ENCODE measurements at regions not wholly inside any gene's neighbourhood (a gene's known extent, or its start where the extent isn't known, plus 50 kb on each side); places are given as distances from the start of the nearest gene placed in this dataset.
"Not testable (repeated sequence)": the region's sequence is repeated elsewhere in the genome, so short reads cannot be mapped to it uniquely, and the experiment has no call there.

DNA sequence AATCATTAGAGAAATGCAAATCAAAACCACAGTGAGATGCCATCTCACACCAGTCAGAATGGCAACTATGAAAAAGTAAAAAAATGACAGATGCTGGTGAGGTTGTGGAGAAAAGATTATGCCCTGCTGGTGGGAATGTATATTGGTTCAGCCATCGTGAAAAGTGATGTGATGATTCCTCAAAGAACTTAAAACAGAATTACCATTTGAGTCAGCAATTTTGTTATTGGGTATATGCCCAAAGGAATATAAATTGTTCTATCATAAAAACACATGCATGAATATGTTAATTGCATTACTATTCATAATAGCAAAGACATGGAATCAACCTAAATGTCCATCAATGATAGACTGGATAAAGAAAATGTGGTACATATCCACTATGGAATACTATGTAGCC is 115.1 kb upstream of the OR4E1 start:
- DNase-seq = not testable (repeated sequence)

DNA sequence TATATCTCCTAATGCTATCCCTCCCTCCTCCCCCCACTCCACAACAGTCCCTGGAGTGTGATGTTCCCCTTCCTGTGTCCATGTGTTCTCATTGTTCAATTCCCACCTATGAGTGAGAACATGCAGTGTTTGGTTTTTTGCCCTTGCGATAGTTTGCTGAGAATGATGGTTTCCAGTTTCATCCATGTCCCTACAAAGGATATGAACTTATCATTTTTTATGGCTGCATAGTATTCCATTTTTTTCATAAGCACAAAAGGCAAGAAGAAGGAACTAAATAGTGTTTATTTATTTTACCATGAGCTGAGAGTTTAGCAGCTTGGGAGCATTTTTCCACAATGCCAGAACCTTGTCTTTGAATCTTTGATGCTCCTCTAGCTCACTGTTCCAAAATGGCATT is 113.6 kb upstream of the OR4E1 start:
- DNase-seq = not testable (repeated sequence)

DNA sequence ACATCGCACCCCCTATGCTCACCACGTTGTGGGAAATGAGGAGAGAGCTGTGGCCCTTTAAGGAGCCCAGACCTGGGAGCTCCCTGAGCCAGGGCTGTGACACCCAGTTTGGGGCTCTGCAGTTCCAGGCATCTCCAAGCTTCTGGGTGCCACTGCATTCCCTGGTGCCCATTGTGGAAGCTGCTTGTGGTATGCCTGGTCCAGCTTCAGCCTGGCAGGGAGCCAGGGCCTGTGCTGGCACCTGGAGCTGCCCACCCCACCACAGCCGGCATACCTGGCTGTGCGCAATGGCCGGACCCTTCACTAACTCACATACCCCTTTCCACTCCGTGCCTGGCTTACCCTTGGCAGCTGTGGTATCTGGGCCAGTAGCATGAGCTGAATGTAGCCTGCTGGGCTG is 107.9 kb upstream of the OR4E1 start:
- no peak for DNase-seq

DNA sequence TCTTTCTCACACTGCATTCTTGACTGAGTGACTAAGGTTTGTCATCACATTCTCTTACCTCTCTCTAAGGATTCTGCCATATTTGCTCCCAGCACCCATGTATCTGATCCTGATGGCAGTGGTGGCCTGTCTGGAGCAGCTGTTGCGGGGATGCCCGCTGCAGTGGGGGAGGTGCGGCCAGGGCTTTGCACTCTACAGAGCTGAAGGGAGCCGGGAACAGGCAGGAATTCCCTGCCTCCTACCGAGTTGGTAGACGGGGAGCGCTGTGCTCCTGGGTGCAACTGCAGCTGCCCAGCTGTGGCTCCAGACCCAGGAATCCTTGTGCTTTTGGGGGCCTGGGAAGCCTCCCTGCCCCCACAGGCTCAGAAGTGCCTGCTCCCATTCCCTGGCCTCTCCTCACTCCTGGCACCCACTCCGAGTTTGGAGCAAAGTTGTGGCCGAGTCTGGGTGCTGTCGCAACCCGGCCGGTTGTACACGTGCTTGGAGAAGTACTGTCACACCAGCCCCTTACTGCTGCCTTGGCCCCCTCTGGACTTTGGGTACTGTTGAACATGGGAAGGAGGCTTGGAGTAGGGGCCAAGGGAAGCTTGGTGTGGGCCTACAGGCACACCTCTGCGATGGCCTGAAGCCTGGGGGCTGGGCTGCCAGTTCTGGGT is 106.9 kb upstream of the OR4E1 start:
- DNase-seq = no peak

DNA sequence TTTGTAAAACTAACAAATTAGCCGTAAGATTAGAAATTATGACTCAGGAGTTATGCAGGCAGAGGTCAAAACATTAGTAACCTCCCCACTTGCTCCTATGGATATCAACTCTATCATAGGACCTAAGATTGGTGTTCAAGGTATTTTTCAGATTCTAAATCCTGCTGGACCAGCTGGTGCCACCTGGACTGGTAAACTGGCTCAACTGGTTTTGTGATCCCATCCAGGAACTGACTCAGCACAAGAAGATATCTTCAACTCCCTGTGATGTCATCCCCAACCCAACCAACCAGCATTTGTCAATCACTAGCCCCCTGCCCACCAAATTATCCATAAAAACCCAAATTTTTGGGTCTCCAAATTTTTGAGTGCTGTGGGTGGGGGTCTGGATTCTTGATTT is 98.1 kb upstream of the OR4E1 start:
- no peak for DNase-seq

DNA sequence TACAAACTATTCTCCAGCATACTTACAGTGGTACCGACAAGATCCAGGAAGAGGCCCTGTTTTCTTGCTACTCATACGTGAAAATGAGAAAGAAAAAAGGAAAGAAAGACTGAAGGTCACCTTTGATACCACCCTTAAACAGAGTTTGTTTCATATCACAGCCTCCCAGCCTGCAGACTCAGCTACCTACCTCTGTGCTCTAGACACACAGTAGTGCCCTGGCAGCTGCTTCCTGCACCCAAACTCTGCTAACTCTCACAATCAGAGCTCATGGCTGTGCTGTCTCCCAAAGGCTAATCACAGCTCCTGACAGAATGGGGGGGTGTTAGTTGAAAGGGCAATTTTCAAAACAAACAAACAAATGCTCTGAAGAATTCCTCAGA is 95.2 kb upstream of the OR4E1 start:
- DNase-seq = no peak

DNA sequence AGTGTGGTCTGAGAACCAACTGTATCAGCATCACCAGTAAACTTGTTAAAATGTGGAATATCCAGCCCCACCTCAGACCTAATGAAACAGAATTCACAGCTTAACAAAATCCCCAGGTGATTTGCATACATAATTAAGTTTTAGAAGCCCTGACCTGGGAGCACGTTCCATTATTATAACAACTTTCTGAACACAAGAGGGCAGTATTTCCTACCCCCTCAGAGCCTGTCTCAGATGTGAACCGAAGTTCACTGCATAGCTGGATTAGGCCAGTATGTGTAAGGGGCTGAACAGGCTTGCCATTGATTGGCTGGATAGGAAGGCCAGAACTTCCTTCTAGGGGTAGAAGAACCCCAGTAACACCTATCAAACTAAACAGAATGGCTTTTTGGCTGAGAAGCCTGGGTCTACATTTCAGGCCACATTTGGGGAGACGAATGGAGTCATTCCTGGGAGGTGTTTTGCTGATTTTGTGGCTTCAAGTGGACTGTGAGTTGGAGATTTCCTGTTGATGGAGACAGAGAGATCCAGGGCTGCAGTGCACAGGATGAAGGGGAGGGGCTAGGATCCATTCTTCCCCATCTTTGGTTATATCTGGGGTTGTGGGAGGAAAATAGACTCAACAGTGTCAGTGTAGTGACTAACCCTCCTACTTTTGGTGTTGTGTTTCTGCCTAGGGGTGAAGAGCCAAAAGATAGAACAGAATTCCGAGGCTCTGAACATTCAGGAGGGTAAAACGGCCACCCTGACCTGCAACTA is 94.7 kb upstream of the OR4E1 start:
- DNase-seq = no peak

DNA sequence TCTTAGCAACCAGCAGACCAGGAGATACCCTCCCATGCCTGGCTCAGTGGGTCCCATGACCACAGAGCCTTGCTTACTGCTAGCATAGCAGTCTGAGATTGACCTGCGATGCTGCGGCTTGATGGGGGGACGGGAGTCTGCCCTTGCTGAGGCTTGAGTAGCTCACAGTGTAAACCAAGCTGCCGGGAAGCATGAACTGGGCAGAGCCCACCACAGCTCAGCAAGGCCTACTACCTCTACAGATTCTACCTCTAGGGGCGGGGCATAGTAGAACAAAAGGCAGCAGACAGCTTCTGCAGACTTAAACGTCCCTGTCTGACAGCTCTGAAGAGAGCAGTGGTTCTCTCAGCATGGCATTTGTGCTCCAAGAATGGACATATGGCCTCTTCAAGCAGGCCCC is 86.7 kb upstream of the OR4E1 start:
- not testable (repeated sequence) for DNase-seq

DNA sequence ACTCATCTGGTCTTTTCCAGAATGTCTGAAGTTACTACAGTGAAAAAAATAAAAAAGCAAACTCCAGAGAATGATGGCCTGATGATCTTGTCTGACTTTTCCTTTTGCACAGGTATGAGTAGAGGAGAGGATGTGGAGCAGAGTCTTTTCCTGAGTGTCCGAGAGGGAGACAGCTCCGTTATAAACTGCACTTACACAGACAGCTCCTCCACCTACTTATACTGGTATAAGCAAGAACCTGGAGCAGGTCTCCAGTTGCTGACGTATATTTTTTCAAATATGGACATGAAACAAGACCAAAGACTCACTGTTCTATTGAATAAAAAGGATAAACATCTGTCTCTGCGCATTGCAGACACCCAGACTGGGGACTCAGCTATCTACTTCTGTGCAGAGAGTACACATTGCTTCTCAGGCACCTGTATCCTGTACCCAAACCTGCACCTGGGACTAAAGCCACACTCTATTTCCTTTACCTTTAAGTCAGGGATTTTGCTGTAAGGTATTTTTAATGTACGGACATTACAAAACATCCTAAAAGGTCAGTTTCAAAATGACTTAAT is 75.8 kb upstream of the OR4E1 start:
- DNase-seq = no peak

DNA sequence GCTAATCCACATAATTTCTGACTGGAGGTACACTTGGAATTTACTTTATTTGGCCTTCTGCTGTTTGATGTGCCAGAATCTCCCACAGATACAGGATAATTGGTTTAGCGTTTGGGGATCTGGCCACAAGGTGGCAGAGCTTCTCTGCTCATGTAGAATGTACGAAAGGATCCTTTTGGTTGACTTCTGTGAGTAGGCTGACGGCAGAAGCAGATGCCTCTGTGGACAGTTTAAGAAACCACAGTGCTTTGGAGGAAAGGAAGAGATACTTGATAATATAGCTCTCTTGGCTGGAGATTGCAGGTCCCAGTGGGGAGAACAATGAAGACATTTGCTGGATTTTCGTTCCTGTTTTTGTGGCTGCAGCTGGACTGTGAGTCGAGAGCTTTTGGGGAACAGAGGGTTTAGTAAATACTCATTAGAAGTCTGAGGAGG is 75.3 kb upstream of the OR4E1 start:
- DNase-seq = no peak

DNA sequence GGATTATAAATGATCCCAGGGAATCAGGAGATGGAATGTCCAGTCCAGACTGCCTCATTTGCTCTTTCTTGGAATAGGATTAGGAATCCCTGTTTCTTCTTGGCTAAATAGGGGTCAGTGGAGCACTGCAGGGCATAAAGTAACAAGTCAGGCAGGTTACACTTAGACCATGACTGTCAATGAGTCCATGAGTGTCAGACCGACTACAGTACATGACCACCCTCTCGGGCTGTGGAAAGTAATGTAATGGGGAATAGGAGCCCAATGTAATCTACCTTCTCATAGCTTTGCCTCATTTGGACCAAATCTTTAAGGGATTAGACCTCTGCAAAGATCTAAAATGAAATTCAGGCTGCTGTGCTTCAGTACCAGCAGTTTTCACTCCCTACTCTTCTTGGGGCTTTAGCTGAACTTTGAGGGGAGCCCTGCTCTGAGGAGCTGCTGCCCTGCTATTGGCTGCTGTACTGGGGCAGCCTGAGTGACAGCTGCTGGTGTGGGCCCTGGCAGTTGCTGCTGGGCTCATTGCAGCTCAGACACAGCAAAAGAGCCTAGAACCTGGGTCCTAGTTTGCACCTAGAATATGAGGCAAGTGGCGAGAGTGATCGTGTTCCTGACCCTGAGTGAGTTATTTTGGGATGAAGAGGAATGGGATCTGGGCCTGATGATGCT is 62.2 kb upstream of the OR4E1 start:
- DNase-seq = no peak

DNA sequence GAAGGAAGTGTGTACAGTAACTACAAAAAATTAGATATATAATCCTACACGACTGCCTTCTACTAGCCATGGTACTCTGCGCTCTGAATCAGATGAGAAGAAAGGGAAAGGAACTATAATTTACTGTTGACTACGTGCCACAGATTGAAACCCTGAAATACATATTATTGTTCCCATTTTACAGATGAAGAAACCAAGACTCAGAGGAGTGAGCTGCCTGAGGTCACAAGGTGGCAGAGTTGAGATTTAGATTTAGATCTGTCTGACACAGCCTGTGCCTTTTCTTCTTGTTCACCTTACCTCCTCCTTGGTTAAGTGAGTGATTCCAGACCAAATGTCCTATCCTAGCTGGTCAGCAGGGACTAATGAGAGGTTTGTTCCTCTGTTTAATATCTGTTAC is 61.6 kb upstream of the OR4E1 start:
- DNase-seq = no peak

DNA sequence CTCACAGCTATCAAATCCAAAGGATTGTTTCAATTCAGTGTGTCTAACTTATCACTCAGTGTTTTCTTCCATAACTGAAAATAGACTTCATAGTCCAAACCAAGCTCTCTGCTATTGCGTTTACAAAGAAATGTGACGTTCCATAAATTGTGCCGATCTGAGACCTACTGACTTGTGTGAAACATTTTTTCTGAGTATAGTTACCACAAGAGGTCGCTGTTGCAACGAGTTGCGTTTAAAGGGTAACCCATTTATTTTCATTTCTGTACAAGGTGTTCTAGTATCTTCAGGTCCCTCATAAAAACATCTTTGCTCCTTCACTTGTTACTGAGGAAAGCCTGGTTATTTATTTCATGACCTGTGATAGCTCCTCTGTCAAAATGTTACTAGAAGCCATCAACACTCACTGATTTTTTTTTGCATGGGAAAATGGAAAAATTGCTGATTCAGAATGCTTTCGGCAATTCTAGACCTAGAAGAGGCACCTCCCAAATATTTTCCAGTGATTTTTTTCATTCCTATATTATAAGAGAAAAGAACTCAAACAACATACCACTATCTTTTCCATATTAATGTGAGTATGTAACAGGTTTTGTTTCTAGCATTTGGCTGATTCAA is 60.9 kb upstream of the OR4E1 start:
- peak; percentile 7 for DNase-seq

DNA sequence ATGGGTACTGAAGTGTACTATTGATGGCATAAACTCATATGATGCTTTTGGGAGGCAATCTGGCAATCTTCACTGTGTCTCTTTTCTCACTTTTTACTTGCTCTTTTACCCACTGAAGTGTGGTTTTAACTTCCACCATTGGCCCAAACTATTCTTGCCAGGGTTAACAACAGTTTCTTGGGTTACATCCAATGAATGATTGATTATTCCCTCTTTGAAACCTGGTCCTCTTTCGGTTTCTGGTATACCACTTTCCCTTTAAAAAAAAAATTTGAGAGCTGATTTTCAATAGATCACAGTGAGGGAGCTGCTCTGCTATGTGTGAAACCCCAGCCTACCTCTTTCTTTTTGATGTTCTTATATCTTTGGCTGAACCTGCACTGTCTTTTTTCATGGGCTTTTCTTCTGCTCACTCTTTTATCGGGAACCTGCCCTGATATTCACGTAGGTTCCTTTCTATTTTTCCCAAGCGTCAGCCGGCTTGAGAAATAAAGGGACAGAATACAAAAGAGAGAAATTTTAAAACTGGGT is 56.1 kb upstream of the OR4E1 start:
- DNase-seq = no peak

DNA sequence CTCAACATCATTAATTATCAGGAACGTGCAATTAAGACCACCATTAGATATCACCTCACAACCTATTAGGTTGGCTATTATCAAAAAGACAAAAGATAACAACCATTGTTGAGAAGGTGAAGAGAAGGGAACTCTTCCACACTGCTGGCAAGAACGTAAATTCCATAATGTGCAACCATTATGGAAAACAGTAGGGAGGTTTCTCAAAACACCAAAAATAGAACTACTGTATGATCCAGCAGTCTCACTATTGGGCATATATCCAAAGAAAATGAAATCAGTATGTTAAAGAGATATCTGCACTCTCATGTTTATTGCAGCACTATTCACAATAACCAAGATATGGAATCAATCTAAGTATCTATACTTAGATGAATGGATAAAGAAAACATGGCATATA is 51.6 kb upstream of the OR4E1 start:
- no peak for DNase-seq

DNA sequence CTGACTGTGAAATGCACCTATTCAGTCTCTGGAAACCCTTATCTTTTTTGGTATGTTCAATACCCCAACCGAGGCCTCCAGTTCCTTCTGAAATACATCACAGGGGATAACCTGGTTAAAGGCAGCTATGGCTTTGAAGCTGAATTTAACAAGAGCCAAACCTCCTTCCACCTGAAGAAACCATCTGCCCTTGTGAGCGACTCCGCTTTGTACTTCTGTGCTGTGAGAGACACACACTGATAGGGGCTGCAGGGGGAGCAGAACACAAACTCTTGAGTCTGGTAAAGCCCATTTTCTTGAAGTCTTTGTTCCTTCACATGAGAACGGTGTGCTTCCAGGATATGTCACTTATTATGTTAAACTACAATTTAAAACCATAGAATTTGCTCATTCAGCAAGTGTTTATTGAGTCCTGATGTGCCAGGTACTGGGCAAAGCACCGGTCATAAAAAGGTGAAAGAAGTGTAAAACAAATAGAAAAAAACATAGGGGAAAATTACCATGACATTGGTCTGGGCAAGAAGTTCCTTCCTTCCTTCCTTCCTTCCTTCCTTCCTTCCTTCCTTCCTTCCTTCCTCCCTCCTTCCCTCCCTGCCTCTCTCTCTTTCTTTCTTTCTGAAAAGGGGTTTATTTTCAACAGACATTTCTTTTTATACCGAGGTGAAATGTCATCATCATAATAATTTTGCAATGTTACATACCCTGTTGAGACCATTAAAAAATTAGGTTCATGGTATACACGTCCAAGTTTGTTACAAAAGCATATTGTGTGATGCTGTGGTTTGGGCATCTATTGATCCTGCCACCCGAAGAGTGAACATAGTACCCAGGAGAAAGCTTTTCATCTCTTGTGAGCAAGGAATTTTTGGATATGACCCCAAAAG is 50.7 kb upstream of the OR4E1 start:
- DNase-seq = no peak

DNA sequence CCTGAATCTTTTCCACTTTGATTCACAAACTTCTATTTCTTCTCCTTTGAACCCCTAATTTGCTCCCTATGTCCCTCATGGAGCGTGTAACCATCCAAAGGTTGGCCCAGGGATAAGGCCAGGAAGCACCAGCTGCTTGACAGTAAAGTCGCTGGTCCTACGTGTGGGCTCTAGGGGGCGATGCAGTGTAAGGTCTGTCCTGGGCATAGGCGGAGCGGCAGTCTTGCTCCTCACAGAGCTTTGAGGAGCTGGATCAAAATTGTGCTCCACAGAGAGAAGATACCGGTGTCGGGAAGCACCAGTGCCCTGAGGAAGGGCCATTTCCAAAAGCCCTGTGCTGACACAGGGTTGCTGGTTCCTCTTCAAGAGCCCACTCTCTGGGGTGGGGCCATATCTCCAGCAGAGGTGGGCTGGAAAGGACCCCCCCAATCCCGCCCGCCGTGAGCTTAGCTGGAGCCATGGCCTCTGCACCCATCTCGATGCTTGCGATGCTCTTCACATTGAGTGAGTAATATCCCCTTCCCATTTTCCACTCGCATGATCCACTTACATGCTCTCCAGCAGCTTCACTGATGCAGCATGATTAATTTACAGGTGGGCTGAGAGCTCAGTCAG is 49.9 kb upstream of the OR4E1 start:
- DNase-seq = no peak

Data from NCI-H446 treated with DMSO at 0.1 percent for 48 hours (cell line).